GM21423 (cell line): ENCODE measurements at regions not wholly inside any gene's neighbourhood (a gene's known extent, or its start where the extent isn't known, plus 50 kb on each side); places are given as distances from the start of the nearest gene placed in this dataset.

Experiments
- ATAC-seq: cut with Tn5 transposase; IDR thresholded peaks from one replicate; pipeline ENCODE4 v1.9.1; 2021; ENCODE audit warnings: mild to moderate bottlenecking, moderate library complexity; ENCODE audit not compliant: unreplicated experiment

DNA sequence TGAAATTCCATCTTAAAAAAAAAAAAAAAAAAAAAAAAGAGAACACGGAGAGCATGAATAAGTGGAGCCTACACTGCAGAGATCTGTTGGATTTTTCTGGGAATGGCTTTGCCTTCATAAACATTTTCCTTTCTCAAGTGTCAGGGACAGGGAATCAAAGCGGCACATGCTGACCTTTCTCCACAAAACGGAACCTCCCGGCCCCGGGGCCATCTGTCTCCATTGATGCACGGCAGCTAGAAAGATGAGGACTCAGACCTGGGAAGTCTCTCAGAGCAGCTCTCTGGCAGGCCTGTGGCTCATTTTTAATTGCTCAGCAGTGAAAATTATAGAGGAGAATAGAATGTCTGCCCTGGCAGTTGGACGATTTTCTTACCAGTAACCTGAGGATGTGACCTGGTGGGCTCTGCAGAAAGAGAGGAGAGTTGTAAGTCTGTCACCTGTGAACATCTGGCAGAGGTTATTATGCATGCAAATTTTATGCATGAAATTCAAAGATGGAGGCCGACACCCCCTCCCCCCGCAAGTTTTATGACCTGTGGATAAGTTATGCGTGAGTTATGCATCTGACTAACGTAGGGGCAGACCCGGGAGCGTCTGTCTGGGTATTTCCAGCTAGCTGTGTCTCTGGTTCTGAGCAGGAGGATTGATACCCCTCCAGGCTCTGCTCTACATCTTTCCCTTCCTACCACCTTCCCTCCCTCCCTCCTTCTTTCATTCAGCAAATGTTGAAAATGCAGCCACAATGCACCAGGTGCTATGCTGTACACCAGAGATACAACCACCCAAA is 352.5 kb downstream of the CDH26 start:
- ATAC-seq: no peak

DNA sequence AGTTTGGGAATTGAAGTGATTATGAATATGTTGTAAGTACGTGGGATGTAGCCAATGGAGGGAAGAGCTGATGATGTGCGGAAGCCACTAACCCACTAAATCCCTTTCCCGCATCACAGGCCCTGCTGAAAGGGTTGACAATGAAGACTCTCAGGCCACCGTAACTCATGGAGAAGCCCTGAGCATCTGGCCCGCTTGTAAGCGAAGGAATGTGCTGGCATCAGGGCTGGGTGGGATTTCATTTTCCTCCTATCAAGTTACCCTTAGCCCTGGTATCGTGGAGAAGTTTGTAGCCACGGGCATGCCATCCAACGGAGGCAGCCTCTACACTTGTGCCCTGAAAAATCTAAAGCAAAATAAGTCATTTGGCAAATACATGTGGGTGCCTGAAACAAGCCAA is 355.0 kb downstream of the CDH26 start:
- no peak for ATAC-seq

DNA sequence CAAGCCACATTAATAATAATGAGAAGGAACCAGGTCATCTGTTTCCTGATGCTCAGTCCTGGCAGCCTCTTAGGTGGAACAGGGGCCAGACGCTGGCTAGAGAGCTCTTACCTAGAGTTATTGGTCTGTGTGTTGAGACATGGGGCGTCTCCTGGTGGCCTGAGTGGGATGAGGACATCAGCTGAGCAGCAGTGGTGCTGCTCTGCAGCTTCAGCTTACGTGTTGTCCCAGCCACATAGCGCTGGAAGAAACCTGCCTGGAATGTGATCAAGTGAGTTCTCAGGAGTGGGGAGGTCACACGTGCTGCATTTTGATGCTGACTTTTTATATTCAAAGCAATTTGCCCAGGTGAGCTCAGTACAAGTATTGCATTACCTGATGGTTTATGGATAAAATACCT is 355.4 kb downstream of the CDH26 start:
- ATAC-seq: no peak

DNA sequence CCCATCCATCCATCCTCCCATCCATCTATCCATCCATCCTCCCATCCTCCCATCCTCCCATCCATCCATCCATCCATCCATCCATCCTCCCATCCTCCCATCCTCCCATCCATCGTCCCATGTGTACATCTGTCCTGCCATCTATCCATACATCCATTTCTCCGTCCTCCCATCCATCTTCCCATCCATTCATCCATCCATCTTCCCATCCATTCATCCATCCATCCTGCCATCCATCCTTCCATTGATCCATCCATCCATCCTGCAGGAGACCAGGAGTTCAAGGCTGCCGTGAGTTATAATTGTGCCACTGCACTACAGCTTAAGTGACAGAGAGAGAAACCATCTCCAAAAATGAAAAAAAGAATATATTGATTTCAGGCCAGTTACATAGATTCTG is 356.5 kb downstream of the CDH26 start:
- ATAC-seq: no peak

DNA sequence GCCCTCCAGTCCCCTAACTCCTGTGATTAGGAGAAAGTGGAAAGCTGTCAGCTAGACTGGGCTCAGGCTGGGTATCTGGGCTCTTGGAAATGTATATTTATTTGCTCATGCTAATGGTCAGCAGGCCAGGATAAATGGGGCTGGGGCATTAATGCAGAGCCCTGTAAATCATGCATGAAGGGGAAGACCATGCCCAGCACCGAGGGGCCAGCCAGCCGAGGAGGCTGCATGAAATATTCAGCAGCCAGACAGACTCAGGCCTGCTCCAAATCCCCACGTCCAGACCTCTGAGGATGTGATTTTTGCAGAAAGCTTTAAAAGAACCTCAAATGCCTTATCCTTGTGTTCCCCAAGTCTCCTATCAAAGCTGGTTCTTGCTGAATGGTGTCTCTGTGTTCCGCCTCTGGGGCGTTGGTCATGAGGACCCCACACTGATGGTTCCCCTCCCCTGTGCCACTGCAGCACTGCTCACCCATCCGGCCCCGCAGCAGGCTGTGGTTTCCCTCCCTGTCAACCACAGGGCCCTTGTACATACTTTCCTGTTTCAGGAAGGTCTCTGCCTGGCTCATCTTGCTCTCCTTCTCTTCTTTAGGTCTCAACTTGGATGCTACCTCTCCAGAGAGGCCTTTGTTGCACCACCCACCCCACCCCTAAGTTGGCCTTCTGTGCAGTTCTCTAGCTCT is 358.4 kb downstream of the CDH26 start:
- no peak for ATAC-seq

DNA sequence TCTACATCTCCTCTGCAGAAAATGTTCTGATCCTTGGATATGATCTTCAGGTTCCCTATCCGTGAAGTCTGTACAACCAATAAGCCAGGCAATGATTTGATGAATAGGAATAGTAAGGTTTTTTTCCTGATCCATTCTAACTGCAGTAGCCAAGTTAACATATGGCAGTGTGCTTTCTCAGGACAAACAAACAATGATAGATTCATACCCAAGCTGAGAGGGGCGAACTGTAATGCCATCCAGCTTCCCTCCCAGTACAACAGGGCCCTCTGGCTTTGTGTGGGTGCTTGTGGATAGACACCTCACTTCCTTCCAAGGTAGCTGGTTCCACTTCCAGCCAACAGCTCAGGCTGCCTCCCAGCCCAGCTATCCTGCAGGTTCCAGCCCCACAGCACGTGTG is 359.2 kb downstream of the CDH26 start:
- ATAC-seq: no peak

DNA sequence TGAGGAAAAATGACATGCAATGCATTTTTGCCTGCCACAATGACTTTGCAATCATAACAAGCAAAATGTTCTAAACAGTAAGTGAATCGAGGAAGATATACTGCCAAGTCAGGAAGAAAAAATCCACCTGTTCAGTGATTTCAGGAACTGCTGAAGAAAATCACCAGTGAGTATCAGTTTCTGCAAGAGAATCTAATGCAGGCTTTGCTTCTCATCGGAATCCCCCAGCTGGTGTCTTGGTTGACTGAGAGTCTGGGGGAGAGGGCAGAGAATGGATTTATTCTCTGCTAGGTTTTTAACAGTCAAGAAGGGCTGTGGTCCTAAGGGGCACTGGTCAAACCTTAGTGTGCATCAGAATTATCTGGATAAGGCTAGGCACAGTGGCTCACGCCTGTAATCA is 363.4 kb downstream of the CDH26 start:
- ATAC-seq: no peak

DNA sequence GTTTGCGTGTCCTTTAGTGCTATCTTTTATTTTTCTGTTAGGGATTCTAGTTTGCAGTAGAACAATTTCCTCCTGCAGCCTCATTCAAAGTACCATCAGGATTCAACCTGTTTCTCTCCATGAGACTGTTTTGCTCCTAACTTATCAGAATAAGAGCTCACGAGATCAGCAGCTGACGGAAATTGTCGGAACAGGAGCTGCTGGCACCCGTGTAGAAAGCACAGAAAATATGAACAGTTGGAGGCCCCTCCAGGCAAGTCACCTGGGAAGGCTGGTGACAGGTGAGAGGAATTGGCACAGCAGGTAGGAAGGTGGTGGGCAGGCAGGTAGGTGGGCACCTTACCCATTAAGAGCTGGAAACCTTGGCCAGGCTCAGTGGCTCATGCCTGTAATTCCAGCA is 368.6 kb downstream of the CDH26 start:
- no peak for ATAC-seq

DNA sequence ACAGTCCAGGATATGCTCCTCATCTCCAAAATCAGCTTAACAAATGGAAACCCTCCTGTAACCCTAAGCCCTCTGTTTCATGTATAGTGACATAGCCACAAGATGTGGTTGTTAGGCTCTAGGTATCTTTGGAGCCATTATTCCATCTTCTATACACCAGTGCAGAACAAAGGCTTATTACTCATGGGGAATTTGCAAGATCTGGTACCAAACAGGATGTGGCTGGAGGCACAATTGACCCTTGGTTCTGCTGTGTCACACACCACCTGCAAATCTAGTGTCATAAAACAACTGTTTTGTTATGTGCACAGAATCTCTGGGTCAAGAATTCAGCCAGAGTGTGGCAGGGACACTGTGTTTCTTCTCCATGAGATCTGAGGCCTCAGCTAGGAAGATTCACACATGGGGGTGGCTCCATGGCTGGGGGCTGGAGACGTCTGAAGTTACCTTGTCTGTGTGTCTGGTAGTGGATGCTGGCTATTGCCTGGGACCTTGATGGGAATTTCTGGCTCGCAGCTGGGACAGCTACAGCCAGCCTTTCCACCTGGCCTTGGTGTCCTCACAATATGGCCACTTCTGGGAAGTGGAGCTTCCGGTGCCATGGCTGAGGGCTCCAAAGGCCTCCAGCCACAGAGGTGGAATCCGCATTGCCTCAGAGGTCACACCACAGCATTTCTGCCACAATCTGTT is 369.9 kb downstream of the CDH26 start:
- ATAC-seq: no peak

DNA sequence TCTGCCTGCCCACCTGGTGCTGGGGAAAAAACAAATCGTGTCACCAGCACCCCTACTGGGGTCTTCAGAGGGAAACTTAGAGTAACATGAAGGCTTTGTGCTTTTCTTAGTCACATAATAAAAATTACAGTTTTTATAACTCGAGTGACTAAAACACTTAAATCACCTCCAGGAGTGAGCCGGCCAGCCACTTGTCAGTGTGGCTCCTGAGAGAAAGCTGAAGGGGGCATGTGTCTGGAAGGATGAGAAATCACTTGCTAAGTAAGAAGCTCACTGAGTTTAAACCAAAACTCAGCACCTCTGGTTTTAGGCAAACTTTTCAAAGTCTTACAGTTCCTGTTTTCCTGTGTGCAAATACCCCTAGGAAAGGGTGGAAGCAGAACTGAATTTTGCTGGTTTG is 372.2 kb downstream of the CDH26 start:
- ATAC-seq: no peak

DNA sequence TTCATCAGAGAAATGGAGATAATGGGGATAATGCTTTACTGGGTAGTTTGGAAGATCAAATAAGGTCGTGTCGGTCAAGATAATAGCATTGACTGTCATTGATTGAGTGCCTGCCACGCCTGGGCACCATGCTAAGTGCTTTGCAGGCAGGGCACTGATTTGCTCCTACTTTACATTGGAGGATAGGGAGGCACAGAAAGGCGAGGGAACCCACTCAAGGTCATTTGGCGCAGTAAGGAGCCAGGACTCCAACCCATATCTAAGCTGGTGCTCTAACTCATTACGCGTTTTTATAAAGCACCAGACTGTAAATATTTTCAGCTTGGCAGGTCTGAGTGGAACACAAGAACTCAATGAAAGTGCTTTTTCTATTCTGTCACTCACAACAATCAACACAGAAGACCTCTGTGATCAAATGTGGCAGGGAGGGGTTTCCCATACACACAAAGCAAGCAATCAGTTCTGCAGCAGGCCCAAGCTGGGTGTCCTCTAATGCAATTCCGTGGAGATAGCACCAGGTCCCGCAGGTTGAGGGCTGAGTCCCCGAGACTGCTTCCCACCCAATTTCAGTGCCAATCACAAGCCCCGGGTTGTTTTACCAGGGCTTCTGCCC is 373.6 kb downstream of the CDH26 start:
- ATAC-seq: no peak

DNA sequence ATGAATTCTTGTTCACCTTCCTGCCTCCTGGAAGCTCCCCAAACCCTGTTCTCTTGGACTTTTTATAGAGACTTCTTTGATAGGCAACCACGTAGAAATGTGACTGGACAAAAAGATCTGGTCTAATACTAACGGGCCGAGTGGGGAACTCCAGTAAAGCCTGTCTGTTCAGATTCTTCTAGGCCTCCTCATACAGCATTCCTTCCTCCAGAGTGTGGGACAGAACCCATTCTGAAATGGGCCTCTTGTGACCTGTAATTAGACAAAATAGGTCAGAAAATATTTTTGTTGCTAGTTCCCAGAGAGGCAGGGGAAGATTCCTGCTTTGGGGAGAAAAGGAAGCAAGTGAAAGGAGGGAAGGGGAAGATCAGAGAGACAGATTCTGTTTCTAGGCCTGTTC is 374.3 kb downstream of the CDH26 start:
- ATAC-seq: no peak

DNA sequence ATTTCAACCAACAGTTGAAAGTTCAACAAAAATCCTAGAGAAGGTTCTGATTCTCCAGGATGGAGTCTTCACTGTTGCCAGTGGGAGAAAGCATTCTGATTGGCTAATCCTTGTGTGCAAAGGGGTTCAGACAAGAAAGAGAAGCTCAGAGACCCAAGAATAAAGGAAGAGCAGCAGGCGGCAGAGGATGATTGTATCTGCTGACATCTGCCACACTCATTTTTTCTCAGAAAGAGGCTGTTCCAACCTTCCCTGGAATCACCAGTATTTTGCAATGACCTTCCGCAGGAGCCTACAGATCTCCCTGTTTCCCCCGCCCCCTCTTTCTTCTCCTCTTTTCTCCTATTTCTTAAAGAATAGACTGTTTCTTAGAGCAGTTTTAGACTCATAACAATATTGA is 376.7 kb downstream of the CDH26 start:
- no peak for ATAC-seq

DNA sequence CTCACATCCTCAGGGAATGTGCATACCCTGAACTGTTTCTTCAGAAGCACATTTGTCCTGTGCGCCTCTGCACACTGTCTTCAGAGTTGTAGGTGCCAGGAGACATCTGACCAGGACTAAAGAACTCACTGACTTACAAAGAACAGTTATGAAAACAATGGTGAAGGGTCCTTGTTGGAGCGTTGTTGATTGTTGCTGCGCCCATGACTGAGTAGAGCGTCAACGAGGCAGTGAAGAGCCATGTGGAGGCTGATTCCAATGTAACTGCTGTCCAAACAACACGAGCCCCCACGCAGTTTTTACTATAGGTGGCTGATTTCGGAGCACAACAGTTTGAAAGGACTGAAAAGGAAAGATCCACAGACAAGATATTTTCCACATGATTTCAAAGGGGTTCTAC is 380.3 kb downstream of the CDH26 start:
- no peak for ATAC-seq

DNA sequence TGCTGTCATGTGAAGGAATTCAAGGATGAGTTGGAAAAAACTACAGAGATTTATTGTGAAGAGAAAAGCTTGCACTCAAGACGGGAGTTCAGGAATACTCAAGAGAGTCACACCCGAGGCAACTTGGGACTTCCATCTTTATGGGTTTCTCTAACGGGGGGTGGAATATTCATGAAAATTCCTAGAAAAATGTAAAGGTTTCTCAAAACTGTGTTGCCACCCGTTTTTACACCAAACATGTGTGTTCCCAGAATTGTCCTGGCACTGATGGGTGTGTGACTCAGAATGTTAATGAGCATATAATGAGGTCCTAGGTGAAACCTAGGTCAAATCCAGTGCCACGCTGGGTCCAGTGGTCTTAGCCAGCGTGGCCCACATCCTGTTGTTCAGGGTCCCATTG is 381.5 kb downstream of the CDH26 start:
- ATAC-seq: no peak

DNA sequence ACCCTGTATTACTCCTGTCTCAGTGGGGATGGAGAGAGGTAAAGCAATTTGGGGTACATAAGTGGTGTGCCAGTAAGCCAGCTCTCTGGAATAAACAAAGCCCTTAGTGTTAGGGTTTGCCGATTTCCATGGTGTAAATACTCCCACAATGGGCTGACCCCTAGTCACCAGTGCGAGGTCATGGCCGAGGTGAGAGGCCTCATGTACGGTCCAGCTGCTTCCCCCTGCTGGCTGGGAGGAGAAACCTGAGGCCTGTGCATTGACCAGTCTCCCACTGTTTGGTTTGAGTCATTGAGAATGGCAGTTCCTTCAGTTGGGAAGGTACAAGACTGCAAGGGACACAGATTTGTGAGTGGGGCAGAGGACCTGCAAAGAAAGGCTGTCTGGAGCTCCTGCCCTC is 382.0 kb downstream of the CDH26 start:
- no peak for ATAC-seq

DNA sequence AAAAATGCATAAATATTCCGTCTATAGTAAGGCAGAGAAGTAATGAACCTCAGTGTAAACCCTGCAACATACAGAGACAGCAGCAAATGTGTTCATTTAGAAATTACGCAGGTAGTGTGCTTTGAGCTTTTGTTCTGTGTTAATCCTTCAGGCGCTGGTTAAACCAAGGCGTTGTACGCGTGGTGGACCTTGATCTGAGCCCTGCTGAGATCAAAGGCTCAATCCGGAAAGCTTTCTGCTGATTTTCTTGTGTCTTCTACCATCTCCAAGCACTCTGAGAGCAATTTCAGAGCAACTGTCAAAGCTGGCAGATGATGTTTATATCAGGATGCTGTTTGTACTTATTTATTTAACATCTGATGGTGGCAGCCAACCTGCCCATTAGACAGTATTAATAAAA is 382.8 kb downstream of the CDH26 start:
- no peak for ATAC-seq

DNA sequence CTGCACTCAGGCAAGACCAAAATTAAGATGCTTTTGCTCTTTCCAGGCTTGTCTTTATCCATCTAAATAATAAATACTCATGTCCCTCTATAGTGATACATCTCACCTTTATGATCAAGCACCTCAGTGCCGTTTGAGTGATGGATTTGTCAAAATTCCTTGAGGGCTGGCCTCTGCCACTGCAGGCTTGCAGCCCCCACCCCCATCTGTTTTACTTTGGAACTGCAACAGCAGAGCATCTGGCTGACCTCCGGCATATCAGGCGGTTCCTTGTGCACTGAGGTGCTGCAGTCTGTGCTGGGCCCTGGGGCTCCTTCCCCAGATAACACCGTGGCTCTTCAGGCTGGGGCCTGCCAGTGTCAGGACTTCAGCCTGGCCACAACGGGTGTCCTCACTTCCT is 386.9 kb downstream of the CDH26 start:
- no peak for ATAC-seq

DNA sequence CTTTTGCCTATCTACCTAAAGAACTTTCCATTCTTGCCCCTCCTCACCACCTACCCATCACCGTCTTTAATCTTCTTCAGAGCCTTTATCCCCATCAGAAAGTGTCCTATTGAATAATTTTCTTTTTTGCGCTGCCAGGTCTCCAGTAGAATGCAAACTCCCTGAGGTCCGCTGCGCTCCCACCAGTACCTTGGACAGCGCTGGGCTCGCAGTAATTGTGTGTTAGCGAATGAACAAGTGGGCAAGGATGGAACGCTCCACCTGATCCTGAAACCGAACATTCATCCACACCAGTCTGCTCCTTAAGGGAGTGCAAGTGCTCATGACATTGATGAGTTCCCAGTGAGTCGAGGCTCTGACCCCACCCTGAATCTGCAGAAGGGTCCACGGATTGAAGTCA is 391.2 kb downstream of the CDH26 start:
- ATAC-seq: no peak

DNA sequence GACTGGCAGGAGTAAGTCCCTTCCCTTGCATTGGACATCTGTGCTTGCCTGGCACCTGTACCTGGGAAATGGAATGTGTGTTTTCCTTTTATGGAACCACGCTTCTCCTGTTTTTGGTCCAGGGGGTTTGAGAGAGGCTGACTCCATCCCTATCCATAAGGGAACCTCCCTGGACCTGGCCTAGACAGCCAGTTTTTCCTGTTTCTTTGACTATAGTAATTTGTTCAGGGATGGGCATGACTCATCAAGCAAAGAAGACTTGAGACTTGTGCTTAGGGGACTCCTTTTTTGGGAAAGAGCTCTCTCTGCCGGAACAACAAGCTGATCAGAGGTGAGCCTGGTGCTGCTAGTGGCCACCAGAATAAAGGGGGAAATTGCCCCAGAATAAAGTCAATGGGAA is 393.8 kb downstream of the CDH26 start:
- ATAC-seq: no peak

DNA sequence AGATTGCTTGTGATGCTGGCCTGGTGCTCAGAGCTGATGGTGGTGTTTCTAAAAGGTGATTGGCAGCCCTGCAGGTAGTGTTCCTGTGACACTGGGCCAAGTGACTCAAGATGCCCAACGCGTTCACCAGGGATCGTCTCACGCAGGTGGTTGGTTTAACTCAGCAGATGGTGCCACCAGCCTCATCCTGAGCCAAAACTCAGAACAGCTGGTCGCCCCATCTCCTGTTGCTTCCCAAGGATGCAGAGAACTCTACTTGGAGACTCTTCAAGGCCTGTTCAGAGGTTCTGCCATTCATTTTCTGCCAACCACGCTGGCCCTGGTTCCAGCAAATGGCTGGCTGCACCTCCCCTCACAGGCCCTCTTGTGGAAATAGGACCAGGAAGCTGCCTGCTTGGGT is 394.4 kb downstream of the CDH26 start:
- no peak for ATAC-seq
